Astrocyte (in vitro differentiated cells and primary cell): ENCODE measurements at regions not wholly inside any gene's neighbourhood (a gene's known extent, or its start where the extent isn't known, plus 50 kb on each side); places are given as distances from the start of the nearest gene placed in this dataset.

Source experiments
- EZH2 ChIP-seq: IDR thresholded peaks from 2 replicates; pipeline ENCODE4 v1.6.1; 2012; ENCODE audit warnings: mild to moderate bottlenecking, low read length, inconsistent platforms; ENCODE audit not compliant: insufficient read depth
- TF ChIP-seq, protein P1 (sequence below): IDR thresholded peaks from 2 replicates; pipeline ENCODE4 v1.5.1; 2011; ENCODE audit warnings: low read depth, mild to moderate bottlenecking, inconsistent platforms, low read length, moderate library complexity; ENCODE audit not compliant: insufficient read depth

DNA sequence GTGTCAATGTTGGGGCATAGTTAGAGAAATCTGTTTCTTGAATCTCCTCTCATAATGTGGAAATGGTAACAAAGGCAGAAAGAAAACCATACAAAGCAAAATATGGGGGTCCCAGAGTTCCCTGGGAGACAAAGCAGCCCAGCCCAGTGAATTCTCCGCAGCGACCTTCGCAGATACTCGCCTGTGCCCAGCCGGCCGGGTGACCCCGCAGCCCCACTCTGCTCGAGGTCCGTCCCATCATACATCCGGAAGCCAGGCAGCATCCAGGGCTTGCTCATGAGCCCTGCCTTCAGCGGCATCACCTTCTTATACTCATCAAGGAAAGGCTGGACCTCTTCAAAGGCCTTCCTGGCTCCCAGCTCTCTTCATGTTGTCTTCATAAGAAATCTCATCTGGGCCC lies 774.8 kb upstream of the ID2 start:
- TF ChIP-seq, protein P1, sequence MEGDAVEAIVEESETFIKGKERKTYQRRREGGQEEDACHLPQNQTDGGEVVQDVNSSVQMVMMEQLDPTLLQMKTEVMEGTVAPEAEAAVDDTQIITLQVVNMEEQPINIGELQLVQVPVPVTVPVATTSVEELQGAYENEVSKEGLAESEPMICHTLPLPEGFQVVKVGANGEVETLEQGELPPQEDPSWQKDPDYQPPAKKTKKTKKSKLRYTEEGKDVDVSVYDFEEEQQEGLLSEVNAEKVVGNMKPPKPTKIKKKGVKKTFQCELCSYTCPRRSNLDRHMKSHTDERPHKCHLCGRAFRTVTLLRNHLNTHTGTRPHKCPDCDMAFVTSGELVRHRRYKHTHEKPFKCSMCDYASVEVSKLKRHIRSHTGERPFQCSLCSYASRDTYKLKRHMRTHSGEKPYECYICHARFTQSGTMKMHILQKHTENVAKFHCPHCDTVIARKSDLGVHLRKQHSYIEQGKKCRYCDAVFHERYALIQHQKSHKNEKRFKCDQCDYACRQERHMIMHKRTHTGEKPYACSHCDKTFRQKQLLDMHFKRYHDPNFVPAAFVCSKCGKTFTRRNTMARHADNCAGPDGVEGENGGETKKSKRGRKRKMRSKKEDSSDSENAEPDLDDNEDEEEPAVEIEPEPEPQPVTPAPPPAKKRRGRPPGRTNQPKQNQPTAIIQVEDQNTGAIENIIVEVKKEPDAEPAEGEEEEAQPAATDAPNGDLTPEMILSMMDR, result no peak
- no peak for TF ChIP-seq EZH2
